ENCODE measurements at regions not wholly inside any gene's neighbourhood (a gene's known extent, or its start where the extent isn't known, plus 50 kb on each side); places are given as distances from the start of the nearest gene placed in this dataset.

GRCh38 chrX:150291014-150291413 is 72.1 kb upstream of the MAMLD1 start:
- Mint-ChIP-seq H3K4me1 (no peaks in the 10 kb centered on the region), H3K36me3 (no peaks in the 10 kb centered on the region), H3K27ac (no peak overlapping the region), H3K4me3 (no peak overlapping the region), H3K9me3 (peaks cover 0 to 2% (median 0%) of the 10 kb centered on the region in 8 donors), H3K27me3 (no peaks in the 10 kb centered on the region)
- Histone ChIP-seq H3K27ac (ENCODE audit: low read depth, low read length) (no peak overlapping the region), H3K36me3 (ENCODE audit: insufficient read depth, low read length) (no peaks in the 10 kb centered on the region), H3K4me3 (ENCODE audit: low read length in 2 of 2) (no peak overlapping the region), H3K4me1 (ENCODE audit: insufficient read depth, low read length) (no peaks in the 10 kb centered on the region), H3K27me3 (ENCODE audit: insufficient read depth, low read length) (no peaks in the 10 kb centered on the region), H3K9me3 (ENCODE audit: control insufficient read depth in 1 of 2, low read length in 2 of 2) (no peaks in the 10 kb centered on the region)
- no peak for DNase-seq
- ChIA-PET POLR2A (ENCODE audit: partially characterized antibody) (no interaction called here), CTCF (ENCODE audit: partially characterized antibody) (no interaction called here)
- intact Hi-C loops (cut with micrococcal nuclease): no loop called here

GRCh38 chrX:150293311-150294013 is 69.7 kb upstream of the MAMLD1 start:
- POLR2A ChIA-PET (ENCODE audit: partially characterized antibody): no interaction called here
- DNase-seq: no peak
- H3K4me1 Mint-ChIP-seq: no peaks in the 10 kb centered on the region
- Histone ChIP-seq H3K27me3 (ENCODE audit: insufficient read depth, low read length) (no peaks in the 10 kb centered on the region), H3K27ac (ENCODE audit: low read depth, low read length) (no peak overlapping the region), H3K36me3 (ENCODE audit: insufficient read depth, low read length) (no peaks in the 10 kb centered on the region), H3K4me1 (ENCODE audit: insufficient read depth, low read length) (no peaks in the 10 kb centered on the region), H3K9me3 (ENCODE audit: control insufficient read depth in 1 of 2, low read length in 2 of 2) (no peaks in the 10 kb centered on the region), H3K4me3 (ENCODE audit: low read length in 2 of 2) (no peak overlapping the region)
- H3K27ac Mint-ChIP-seq: no peak overlapping the region
- H3K27me3 Mint-ChIP-seq: no peaks in the 10 kb centered on the region
- intact Hi-C loops (cut with micrococcal nuclease): no loop called here
- no peak overlapping the region for H3K4me3 Mint-ChIP-seq
- peaks cover 0 to 2% (median 0%) of the 10 kb centered on the region in 8 donors for H3K9me3 Mint-ChIP-seq
- CTCF ChIA-PET (ENCODE audit: partially characterized antibody): no interaction called here
- H3K36me3 Mint-ChIP-seq: no peaks in the 10 kb centered on the region

- no peak for DNase-seq
- H3K4me1 ChIP-seq (ENCODE audit: insufficient read depth, low read length): no peaks in the 10 kb centered on the region
- no peaks in the 10 kb centered on the region for H3K27me3 ChIP-seq (ENCODE audit: insufficient read depth, low read length)
- no peaks in the 10 kb centered on the region for H3K9me3 ChIP-seq (ENCODE audit: control insufficient read depth in 1 of 2, low read length in 2 of 2)
- no peak overlapping the region for H3K27ac ChIP-seq (ENCODE audit: low read depth, low read length)
- no peaks in the 10 kb centered on the region for H3K36me3 Mint-ChIP-seq
- H3K27me3 Mint-ChIP-seq: no peaks in the 10 kb centered on the region
- H3K4me3 ChIP-seq (ENCODE audit: low read length in 2 of 2): no peak overlapping the region
- no peaks in the 10 kb centered on the region for H3K9me3 Mint-ChIP-seq
- no peaks in the 10 kb centered on the region for H3K36me3 ChIP-seq (ENCODE audit: insufficient read depth, low read length)
- intact Hi-C loops (cut with micrococcal nuclease): no loop called here
- no peaks in the 10 kb centered on the region for H3K4me1 Mint-ChIP-seq
- POLR2A ChIA-PET (ENCODE audit: partially characterized antibody): no interaction called here
- H3K27ac Mint-ChIP-seq: no peak overlapping the region
- CTCF ChIA-PET (ENCODE audit: partially characterized antibody): no interaction called here
- no peak overlapping the region for H3K4me3 Mint-ChIP-seq
Measured at GRCh38 chrX:150298841-150299551, 64.1 kb upstream of the MAMLD1 start.

GRCh38 chrX:150299579-150299978 is 63.5 kb upstream of the MAMLD1 start:
- no peaks in the 10 kb centered on the region for H3K4me1 Mint-ChIP-seq
- Histone ChIP-seq H3K36me3 (ENCODE audit: insufficient read depth, low read length) (no peaks in the 10 kb centered on the region), H3K9me3 (ENCODE audit: control insufficient read depth in 1 of 2, low read length in 2 of 2) (no peaks in the 10 kb centered on the region), H3K4me3 (ENCODE audit: low read length in 2 of 2) (no peak overlapping the region), H3K4me1 (ENCODE audit: insufficient read depth, low read length) (no peaks in the 10 kb centered on the region), H3K27ac (ENCODE audit: low read depth, low read length) (no peak overlapping the region), H3K27me3 (ENCODE audit: insufficient read depth, low read length) (no peaks in the 10 kb centered on the region)
- no peaks in the 10 kb centered on the region for H3K27me3 Mint-ChIP-seq
- no peaks in the 10 kb centered on the region for H3K36me3 Mint-ChIP-seq
- H3K27ac Mint-ChIP-seq: no peak overlapping the region
- POLR2A ChIA-PET (ENCODE audit: partially characterized antibody): no interaction called here
- DNase-seq: no peak
- intact Hi-C loops (cut with micrococcal nuclease): no loop called here
- no peak overlapping the region for H3K4me3 Mint-ChIP-seq
- no peaks in the 10 kb centered on the region for H3K9me3 Mint-ChIP-seq
- CTCF ChIA-PET (ENCODE audit: partially characterized antibody): no interaction called here

- no peaks in the 10 kb centered on the region for H3K9me3 Mint-ChIP-seq
- H3K9me3 ChIP-seq (ENCODE audit: control insufficient read depth in 1 of 2, low read length in 2 of 2): no peaks in the 10 kb centered on the region
- no peak overlapping the region for H3K4me3 ChIP-seq (ENCODE audit: low read length in 2 of 2)
- H3K4me1 Mint-ChIP-seq: no peaks in the 10 kb centered on the region
- no peaks in the 10 kb centered on the region for H3K27me3 ChIP-seq (ENCODE audit: insufficient read depth, low read length)
- no peaks in the 10 kb centered on the region for H3K4me1 ChIP-seq (ENCODE audit: insufficient read depth, low read length)
- H3K27me3 Mint-ChIP-seq: no peaks in the 10 kb centered on the region
- CTCF ChIA-PET (ENCODE audit: partially characterized antibody): no interaction called here
- no peak overlapping the region for H3K27ac Mint-ChIP-seq
- H3K27ac ChIP-seq (ENCODE audit: low read depth, low read length): no peak overlapping the region
- POLR2A ChIA-PET (ENCODE audit: partially characterized antibody): no interaction called here
- no peak overlapping the region for H3K4me3 Mint-ChIP-seq
- DNase-seq: no peak
- intact Hi-C loops (cut with micrococcal nuclease): no loop called here
- no peaks in the 10 kb centered on the region for H3K36me3 Mint-ChIP-seq
- no peaks in the 10 kb centered on the region for H3K36me3 ChIP-seq (ENCODE audit: insufficient read depth, low read length)
Measured at GRCh38 chrX:150303386-150304097, 59.6 kb upstream of the MAMLD1 start.

- H3K9me3 ChIP-seq (ENCODE audit: control insufficient read depth in 1 of 2, low read length in 2 of 2): no peaks in the 10 kb centered on the region
- no peaks in the 10 kb centered on the region for H3K27me3 Mint-ChIP-seq
- H3K9me3 Mint-ChIP-seq: no peaks in the 10 kb centered on the region
- intact Hi-C loops (cut with micrococcal nuclease): no loop called here
- peaks cover 0 to 1% (median 0%) of the 10 kb centered on the region in 4 donors for H3K4me1 Mint-ChIP-seq
- H3K27ac Mint-ChIP-seq: peak overlapping the region in 1 of 7 donors; percentile 47
- no peak overlapping the region for H3K4me3 ChIP-seq (ENCODE audit: low read length in 2 of 2)
- H3K27ac ChIP-seq (ENCODE audit: low read depth, low read length): no peak overlapping the region
- H3K27me3 ChIP-seq (ENCODE audit: insufficient read depth, low read length): no peaks in the 10 kb centered on the region
- H3K4me3 Mint-ChIP-seq: no peak overlapping the region
- H3K36me3 ChIP-seq (ENCODE audit: insufficient read depth, low read length): no peaks in the 10 kb centered on the region
- POLR2A ChIA-PET (ENCODE audit: partially characterized antibody): no interaction called here
- H3K36me3 Mint-ChIP-seq: no peaks in the 10 kb centered on the region
- CTCF ChIA-PET (ENCODE audit: partially characterized antibody): no interaction called here
- DNase-seq: no peak
- H3K4me1 ChIP-seq (ENCODE audit: insufficient read depth, low read length): no peaks in the 10 kb centered on the region
Measured at GRCh38 chrX:150306002-150306401, 57.1 kb upstream of the MAMLD1 start.

GRCh38 chrX:150308041-150308440 is 55.1 kb upstream of the MAMLD1 start:
- Mint-ChIP-seq H3K9me3 (no peaks in the 10 kb centered on the region), H3K27me3 (no peaks in the 10 kb centered on the region), H3K36me3 (no peaks in the 10 kb centered on the region), H3K4me3 (no peak overlapping the region), H3K4me1 (peaks cover 0 to 1% (median 0%) of the 10 kb centered on the region in 4 donors), H3K27ac (peak overlapping the region in 1 of 7 donors; percentile 86)
- CTCF ChIA-PET (ENCODE audit: partially characterized antibody): no interaction called here
- no peak overlapping the region for H3K27ac ChIP-seq (ENCODE audit: low read depth, low read length)
- H3K27me3 ChIP-seq (ENCODE audit: insufficient read depth, low read length): no peaks in the 10 kb centered on the region
- POLR2A ChIA-PET (ENCODE audit: partially characterized antibody): no interaction called here
- H3K4me3 ChIP-seq (ENCODE audit: low read length in 2 of 2): no peak overlapping the region
- H3K4me1 ChIP-seq (ENCODE audit: insufficient read depth, low read length): no peaks in the 10 kb centered on the region
- DNase-seq: no peak
- H3K9me3 ChIP-seq (ENCODE audit: control insufficient read depth in 1 of 2, low read length in 2 of 2): no peaks in the 10 kb centered on the region
- intact Hi-C loops (cut with micrococcal nuclease): no loop called here
- no peaks in the 10 kb centered on the region for H3K36me3 ChIP-seq (ENCODE audit: insufficient read depth, low read length)
